Left forelimb (tissue), 1 donor: ENCODE measurements at regions not wholly inside any gene's neighbourhood (a gene's known extent, or its start where the extent isn't known, plus 50 kb on each side); places are given as distances from the start of the nearest gene placed in this dataset.
"Not testable (repeated sequence)": the region's sequence is repeated elsewhere in the genome, so short reads cannot be mapped to it uniquely, and the experiment has no call there.

Experiments
- DNase-seq: peaks from one replicate; pipeline ENCODE4 v3.0.0-alpha.2; 2018; ENCODE audit warnings: low spot score

GRCh38 chr2:8310557-8311455 is 371.1 kb upstream of the ID2 start:
- no peak for DNase-seq

- no peak for DNase-seq
Measured at GRCh38 chr2:8312221-8312620, 369.6 kb upstream of the ID2 start.

GRCh38 chr2:8312861-8313830 is 368.7 kb upstream of the ID2 start:
- no peak for DNase-seq

- DNase-seq = no peak
Measured at GRCh38 chr2:8314063-8314462, 367.8 kb upstream of the ID2 start.

- no peak for DNase-seq
Measured at GRCh38 chr2:8315531-8316165, 366.2 kb upstream of the ID2 start.

- no peak for DNase-seq
Measured at GRCh38 chr2:8316356-8316755, 365.5 kb upstream of the ID2 start.

- no peak for DNase-seq
Measured at GRCh38 chr2:8317418-8317817, 364.4 kb upstream of the ID2 start.

- DNase-seq = no peak
Measured at GRCh38 chr2:8319219-8319618, 362.6 kb upstream of the ID2 start.

- DNase-seq = no peak
Measured at GRCh38 chr2:8320311-8321066, 361.4 kb upstream of the ID2 start.

GRCh38 chr2:8322634-8323033 is 359.2 kb upstream of the ID2 start:
- no peak for DNase-seq

- DNase-seq = no peak
Measured at GRCh38 chr2:8324164-8324856, 357.5 kb upstream of the ID2 start.

- DNase-seq = no peak
Measured at GRCh38 chr2:8324901-8325300, 357.0 kb upstream of the ID2 start.

GRCh38 chr2:8327371-8328100 is 354.3 kb upstream of the ID2 start:
- DNase-seq = no peak

- DNase-seq = no peak
Measured at GRCh38 chr2:8328217-8328616, 353.6 kb upstream of the ID2 start.

GRCh38 chr2:8329660-8330622 is 351.9 kb upstream of the ID2 start:
- no peak for DNase-seq

GRCh38 chr2:8331068-8331467 is 350.8 kb upstream of the ID2 start:
- DNase-seq = no peak

GRCh38 chr2:8332646-8333045 is 349.2 kb upstream of the ID2 start:
- no peak for DNase-seq

GRCh38 chr2:8333177-8333831 is 348.6 kb upstream of the ID2 start:
- no peak for DNase-seq

- not testable (repeated sequence) for DNase-seq
Measured at GRCh38 chr2:8333832-8334187, 348.0 kb upstream of the ID2 start.
